Gastroesophageal sphincter (tissue), 4 donors: ENCODE measurements at regions not wholly inside any gene's neighbourhood (a gene's known extent, or its start where the extent isn't known, plus 50 kb on each side); places are given as distances from the start of the nearest gene placed in this dataset.

Source experiments
- ATAC-seq: fragments of 150-250 bp; one replicate; pipeline ENCODE4 v1.9.1; 2016; ENCODE audit warnings: mild to moderate bottlenecking, moderate library complexity
- H3K27ac ChIP-seq, 4 donors: fragments of 200-600 bp; sonication (generic) in 3 of 4; 1 replicate in 3 of 4; 2 replicates in 1 of 4; pipeline ENCODE4 v1.5.1; 2016 to 2019
- H3K27me3 ChIP-seq: fragments of 200-600 bp; sonication (generic); one replicate; pipeline ENCODE4 v1.5.1; 2019
- H3K36me3 ChIP-seq, 2 donors: fragments of 200-600 bp; sonication (generic); one replicate each; pipeline ENCODE4 v1.5.1; 2019; ENCODE audit warnings: control low read depth in 1 of 2
- H3K4me1 ChIP-seq, 3 donors: fragments of 200-600 bp; sonication (generic); 1 replicate in 2 of 3; 2 replicates in 1 of 3; pipeline ENCODE4 v1.5.1; 2016 to 2019; ENCODE audit warnings: control low read depth in 2 of 3
- H3K4me3 ChIP-seq, 2 donors: fragments of 200-600 bp; sonication (generic); one replicate each; pipeline ENCODE4 v1.5.1; 2019; ENCODE audit warnings: mild to moderate bottlenecking in 1 of 2, moderate library complexity in 1 of 2
- H3K9me3 ChIP-seq, 3 donors: fragments of 200-600 bp; sonication (generic); one replicate each; pipeline ENCODE4 v1.5.1; 2017 to 2019; ENCODE audit warnings: control low read depth in 2 of 3
- CTCF ChIP-seq, 4 experiments: fragments of 200-600 bp in 2 of 4; fragments of 450-650 bp in 2 of 4; sonication (generic) in 1 of 4; IDR thresholded peaks; one replicate each; pipeline ENCODE4 v1.5.1; 2017 to 2019; ENCODE audit warnings: antibody characterized with exemption in 4 of 4, mild to moderate bottlenecking in 2 of 4, moderate library complexity in 2 of 4
- EP300 ChIP-seq: sonication (generic); formaldehyde crosslinking; IDR thresholded peaks from one replicate; pipeline ENCODE4 v1.6.1; 2017; ENCODE audit warnings: antibody characterized with exemption, mild to moderate bottlenecking
- POLR2A ChIP-seq, 2 donors: fragments of 450-650 bp; IDR thresholded peaks; one replicate each; pipeline ENCODE4 v1.6.1; 2017; ENCODE audit warnings: antibody characterized with exemption in 2 of 2, mild to moderate bottlenecking in 2 of 2, moderate library complexity in 1 of 2
- POLR2AphosphoS5 ChIP-seq: sonication (generic); formaldehyde crosslinking; IDR thresholded peaks from one replicate; pipeline ENCODE4 v1.6.1; 2017; ENCODE audit warnings: antibody characterized with exemption
- WGBS, 2 donors: methylation state at CpG; one replicate each; pipeline ENCODE4 v1.1.5; 2018; ENCODE audit warnings: low coverage in 1 of 2; 5-methylcytosine and 5-hydroxymethylcytosine counted together

- no peak for ATAC-seq
- Histone ChIP-seq H3K27me3 (no peaks in the 10 kb centered on the region), H3K9me3 (no peaks in the 10 kb centered on the region), H3K36me3 (no peaks in the 10 kb centered on the region), H3K27ac (no peak overlapping the region), H3K4me1 (no peaks in the 10 kb centered on the region), H3K4me3 (no peak overlapping the region)
- no peak for TF ChIP-seq POLR2AphosphoS5
- no peak for TF ChIP-seq EP300
- TF ChIP-seq POLR2A (IDR thresholded peaks at IDR 0.05), result no peak
- 60% methylated on average over 1 of the region's 6 CpGs; no CpG with 5 or more reads in 1 of the 2 donors for WGBS, 2 donors
Measured at GRCh38 chr3:139289860-139290524, 53.8 kb upstream of the MRPS22 start.

GRCh38 chr3:139291276-139292051 is 52.4 kb upstream of the MRPS22 start:
- 73 to 81% methylated on average over 3 to 4 of the region's 4 CpGs for WGBS, 2 donors
- Histone ChIP-seq H3K4me1 (no peaks in the 10 kb centered on the region), H3K4me3 (no peak overlapping the region), H3K9me3 (no peaks in the 10 kb centered on the region), H3K36me3 (no peaks in the 10 kb centered on the region), H3K27ac (no peak overlapping the region), H3K27me3 (no peaks in the 10 kb centered on the region)
- TF ChIP-seq CTCF (IDR thresholded peaks at IDR 0.05), result no peak
- no peak for TF ChIP-seq EP300
- TF ChIP-seq POLR2AphosphoS5, result no peak
- TF ChIP-seq POLR2A (IDR thresholded peaks at IDR 0.05), result no peak
- ATAC-seq, result no peak

GRCh38 chr3:139292192-139292591 is 51.6 kb upstream of the MRPS22 start:
- H3K27ac ChIP-seq, result no peak overlapping the region
- no peak overlapping the region for H3K4me3 ChIP-seq
- TF ChIP-seq POLR2A (IDR thresholded peaks at IDR 0.05) (no peak), CTCF (IDR thresholded peaks at IDR 0.05) (no peak), POLR2AphosphoS5 (no peak), EP300 (no peak)
- H3K27me3 ChIP-seq, result no peaks in the 10 kb centered on the region
- no peaks in the 10 kb centered on the region for H3K9me3 ChIP-seq
- ATAC-seq, result no peak
- no peaks in the 10 kb centered on the region for H3K4me1 ChIP-seq
- H3K36me3 ChIP-seq, result no peaks in the 10 kb centered on the region
- WGBS, 2 donors, result 73 to 76% methylated on average over 7 of the region's 7 CpGs

- WGBS, 2 donors, result 45 to 59% methylated on average over 7 to 13 of the region's 15 CpGs
- H3K4me3 ChIP-seq, result no peak overlapping the region
- H3K9me3 ChIP-seq, result no peaks in the 10 kb centered on the region
- no peaks in the 10 kb centered on the region for H3K4me1 ChIP-seq
- no peak for ATAC-seq
- no peak overlapping the region for H3K27ac ChIP-seq
- no peak for TF ChIP-seq POLR2AphosphoS5
- no peak for TF ChIP-seq POLR2A (IDR thresholded peaks at IDR 0.05)
- no peak for TF ChIP-seq EP300
- TF ChIP-seq CTCF (IDR thresholded peaks at IDR 0.05), result no peak
- H3K36me3 ChIP-seq, result no peaks in the 10 kb centered on the region
- no peaks in the 10 kb centered on the region for H3K27me3 ChIP-seq
Measured at GRCh38 chr3:139292711-139293664, 50.8 kb upstream of the MRPS22 start.

GRCh38 chr3:139293665-139294023 is 50.2 kb upstream of the MRPS22 start:
- Histone ChIP-seq H3K36me3 (no peaks in the 10 kb centered on the region), H3K4me3 (no peak overlapping the region), H3K27ac (no peak overlapping the region), H3K4me1 (no peaks in the 10 kb centered on the region), H3K27me3 (no peaks in the 10 kb centered on the region), H3K9me3 (no peaks in the 10 kb centered on the region)
- no peak for ATAC-seq
- 77% methylated on average over 2 of the region's 2 CpGs; no CpG with 5 or more reads in 1 of the 2 donors for WGBS, 2 donors
- no peak for TF ChIP-seq CTCF (IDR thresholded peaks at IDR 0.05)
- TF ChIP-seq POLR2AphosphoS5, result no peak
- TF ChIP-seq EP300, result no peak
- no peak for TF ChIP-seq POLR2A (IDR thresholded peaks at IDR 0.05)
